NCI-H2107 treated with DMSO at 0.1 percent for 48 hours (cell line): ENCODE measurements at regions not wholly inside any gene's neighbourhood (a gene's known extent, or its start where the extent isn't known, plus 50 kb on each side); places are given as distances from the start of the nearest gene placed in this dataset.
A peak's percentile ranks its signal among the peaks of the same experiment; 100 is the strongest.

Source experiments
- DNase-seq: peaks from one replicate; lab custom pipeline; 2025; ENCODE audit not compliant: unreplicated experiment; lab: John Stamatoyannopoulos, UW

GRCh38 chr12:44961887-44962286 lies 85.8 kb upstream of the NELL2 start:
- DNase-seq, result no peak

GRCh38 chr12:44960856-44961255 lies 84.7 kb upstream of the NELL2 start:
- no peak for DNase-seq

GRCh38 chr12:44960423-44960822 lies 84.3 kb upstream of the NELL2 start:
- DNase-seq, result no peak

GRCh38 chr12:44947163-44947562 lies 71.0 kb upstream of the NELL2 start:
- no peak for DNase-seq

GRCh38 chr12:44942714-44943113 lies 66.6 kb upstream of the NELL2 start:
- DNase-seq, result no peak

GRCh38 chr12:44930972-44931600 lies 55.0 kb upstream of the NELL2 start:
- DNase-seq, result peak; percentile 44

- no peak for DNase-seq
Observed at GRCh38 chr12:44929236-44929885, 53.2 kb upstream of the NELL2 start.
